Calu3 (cell line): ENCODE measurements at regions not wholly inside any gene's neighbourhood (a gene's known extent, or its start where the extent isn't known, plus 50 kb on each side); places are given as distances from the start of the nearest gene placed in this dataset.
A peak's percentile ranks its signal among the peaks of the same experiment; 100 is the strongest.

Experiments used
- BruUV-seq: library from RNA; stranded (reverse); fragments of 400-500 nt; replicated peaks from 2 replicates; lab custom pipeline; 2021; lab: Mats Ljungman, UMichigan
- CTCF ChIA-PET: fragments of 300-600 bp; sonication (Branson Sonifier 250); formaldehyde crosslinking; loops from one replicate; lab custom pipeline; 2022; ENCODE audit warnings: antibody characterized with exemption; lab: Charles Lee
- DNase-seq: peaks from one replicate; pipeline ENCODE4 v3.0.0; 2022
- H3K27ac Mint-ChIP-seq: one replicate; pipeline ENCODE4 v1.8.0; 2022; ENCODE audit warnings: mixed read lengths; ENCODE audit not compliant: unreplicated experiment
- H3K27me3 Mint-ChIP-seq: one replicate; pipeline ENCODE4 v1.8.0; 2022; ENCODE audit warnings: mixed read lengths; ENCODE audit not compliant: unreplicated experiment
- H3K36me3 Mint-ChIP-seq: one replicate; pipeline ENCODE4 v1.8.0; 2022; ENCODE audit warnings: mild to moderate bottlenecking, moderate library complexity, mixed read lengths; ENCODE audit not compliant: insufficient read depth, unreplicated experiment
- H3K4me1 Mint-ChIP-seq: one replicate; pipeline ENCODE4 v1.8.0; 2022; ENCODE audit warnings: mild to moderate bottlenecking, low read depth, mixed read lengths; ENCODE audit not compliant: unreplicated experiment
- H3K4me3 Mint-ChIP-seq: one replicate; pipeline ENCODE4 v1.8.0; 2022; ENCODE audit warnings: mild to moderate bottlenecking, low read depth, moderate library complexity, mixed read lengths; ENCODE audit not compliant: unreplicated experiment
- H3K9me3 Mint-ChIP-seq: one replicate; pipeline ENCODE4 v1.8.0; 2022; ENCODE audit warnings: low read depth, mixed read lengths; ENCODE audit not compliant: unreplicated experiment
- CTCF ChIP-seq: fragments of 200-600 bp; IDR thresholded peaks from one replicate; pipeline ENCODE4 v1.8.0; 2022; ENCODE audit warnings: antibody characterized with exemption; ENCODE audit not compliant: unreplicated experiment
- intact Hi-C: fragments of 100-400 bp; cut with micrococcal nuclease; formaldehyde crosslinking; loops from one replicate; pipeline ENCODE4 v1.10.0; 2022; ENCODE audit not compliant: unreplicated experiment

GRCh38 chr15:70585707-70586034 is 177.7 kb downstream of the UACA start:
- Mint-ChIP-seq H3K4me3 (peak overlapping the region; percentile 73), H3K9me3 (no peaks in the 10 kb centered on the region)

GRCh38 chr15:70584838-70585706 is 178.3 kb downstream of the UACA start:
- Mint-ChIP-seq H3K4me3 (peak overlapping the region; percentile 73), H3K4me1 (peaks cover 11% of the 10 kb centered on the region), H3K36me3 (no peaks in the 10 kb centered on the region), H3K27ac (no peak overlapping the region), H3K9me3 (no peaks in the 10 kb centered on the region), H3K27me3 (no peaks in the 10 kb centered on the region)
- BruUV-seq: no TSS peak
- CTCF ChIA-PET: interaction anchor here (0.6 to 2.4 kb wide), 13 partner anchors 9 to 1002 kb away, joined by 3 to 7 read pairs (median 4); no protein-coding TSS in a partner anchor
- peak; percentile 82 for DNase-seq
- intact Hi-C loops: loop anchor here (5.0 to 10.0 kb wide), 2 partner anchors 93 to 150 kb away; no protein-coding TSS in a partner anchor
- peak; percentile 79 for TF ChIP-seq CTCF

More at GRCh38 chr15:70585707-70586034, 177.7 kb downstream of the UACA start:
- Mint-ChIP-seq H3K27me3 (no peaks in the 10 kb centered on the region), H3K4me1 (peaks cover 11% of the 10 kb centered on the region), H3K27ac (no peak overlapping the region), H3K36me3 (no peaks in the 10 kb centered on the region)
- DNase-seq: no peak
- CTCF ChIA-PET: interaction anchor here (0.6 to 2.4 kb wide), 10 partner anchors 8 to 1002 kb away, joined by 3 to 7 read pairs (median 4); no protein-coding TSS in a partner anchor
- no TSS peak for BruUV-seq
- intact Hi-C loops: loop anchor here (10.0 kb wide), 1 partner anchor 151 kb away; no protein-coding TSS in a partner anchor
- no peak for TF ChIP-seq CTCF

GRCh38 chr15:70584441-70584837 is 178.9 kb downstream of the UACA start:
- CTCF ChIA-PET: interaction anchor here (0.6 to 2.4 kb wide), 10 partner anchors 8 to 992 kb away, joined by 3 to 7 read pairs (median 4); no protein-coding TSS in a partner anchor
- no peak overlapping the region for H3K27ac Mint-ChIP-seq
- intact Hi-C loops: loop anchor here (5.0 to 10.0 kb wide), 2 partner anchors 92 to 150 kb away; no protein-coding TSS in a partner anchor
- no TSS peak for BruUV-seq
- no peaks in the 10 kb centered on the region for H3K9me3 Mint-ChIP-seq
- TF ChIP-seq CTCF: no peak
- peaks cover 11% of the 10 kb centered on the region for H3K4me1 Mint-ChIP-seq
- no peaks in the 10 kb centered on the region for H3K27me3 Mint-ChIP-seq
- H3K4me3 Mint-ChIP-seq: peak overlapping the region; percentile 73
- DNase-seq: no peak
- no peaks in the 10 kb centered on the region for H3K36me3 Mint-ChIP-seq

GRCh38 chr15:70583006-70583405 is 180.4 kb downstream of the UACA start:
- Mint-ChIP-seq H3K27ac (no peak overlapping the region), H3K9me3 (no peaks in the 10 kb centered on the region), H3K27me3 (no peaks in the 10 kb centered on the region), H3K4me1 (peaks cover 11% of the 10 kb centered on the region), H3K4me3 (no peak overlapping the region), H3K36me3 (no peaks in the 10 kb centered on the region)
- BruUV-seq: no TSS peak
- CTCF ChIA-PET: interaction anchor here (0.7 to 0.8 kb wide), 2 partner anchors 215 to 1237 kb away, joined by 3 read pairs; no protein-coding TSS in a partner anchor
- no peak for TF ChIP-seq CTCF
- intact Hi-C loops: loop anchor here (5.0 to 10.0 kb wide), 2 partner anchors 91 to 148 kb away; no protein-coding TSS in a partner anchor
- no peak for DNase-seq
